ENCODE measurements at regions not wholly inside any gene's neighbourhood (a gene's known extent, or its start where the extent isn't known, plus 50 kb on each side); places are given as distances from the start of the nearest gene placed in this dataset.

GRCh38 chr11:30717009-30717408 lies 130.9 kb upstream of the MPPED2 start:
- TF ChIP-seq CTCF (IDR thresholded peaks at IDR 0.05) (no peak), REST (IDR thresholded peaks at IDR 0.05; ENCODE audit: insufficient read depth in 1 of 2, low read depth in 2 of 2, low read length in 1 of 2) (no peak), SIN3A (IDR thresholded peaks at IDR 0.05; ENCODE audit: borderline replicate concordance, insufficient read depth, low read depth, low read length) (no peak), TCF7L2 (IDR thresholded peaks at IDR 0.05; ENCODE audit: low read depth, low read length) (no peak), POLR2AphosphoS5 (IDR thresholded peaks at IDR 0.05; ENCODE audit: low read depth, low read length) (no peak)

All from Panc1 (cell line).